Caco-2 (cell line): ENCODE measurements at regions not wholly inside any gene's neighbourhood (a gene's known extent, or its start where the extent isn't known, plus 50 kb on each side); places are given as distances from the start of the nearest gene placed in this dataset.

Source experiments
- BruUV-seq: library from RNA; stranded (reverse); fragments of 400-500 nt; replicated peaks from 2 replicates; lab custom pipeline; 2021; lab: Mats Ljungman, UMichigan
- CTCF ChIA-PET: fragments of 300-600 bp; sonication (Branson Sonifier 250); formaldehyde crosslinking; loops from one replicate; lab custom pipeline; 2022; ENCODE audit warnings: antibody characterized with exemption; lab: Charles Lee
- POLR2A ChIA-PET: fragments of 300-600 bp; sonication (Branson Sonifier 250); formaldehyde crosslinking; loops from one replicate; lab custom pipeline; 2022; ENCODE audit warnings: antibody characterized with exemption; lab: Charles Lee
- DNase-seq, 2 experiments: peaks; one replicate each; pipeline versions ENCODE4 v3.0.0 to v3.0.0-alpha.2; 2020 to 2022
- H3K27me3 ChIP-seq: replicated peaks from 2 replicates; pipeline ENCODE4 v1.6.0; 2011; ENCODE audit warnings: low read length; ENCODE audit not compliant: control insufficient read depth, insufficient read depth
- H3K36me3 ChIP-seq: 2 replicates; pipeline ENCODE4 v1.5.1; 2011; ENCODE audit warnings: low read length; ENCODE audit not compliant: control insufficient read depth, insufficient read depth
- H3K4me1 ChIP-seq: fragments of 250-450 bp; sonication (Bioruptor Pico); 2 replicates; pipeline ENCODE4 v1.5.1; 2020; ENCODE audit warnings: mild to moderate bottlenecking
- H3K4me3 ChIP-seq: 2 replicates; pipeline ENCODE4 v1.5.1; 2011; ENCODE audit warnings: low read depth, mild to moderate bottlenecking, control low read depth, low read length
- H3K9me3 ChIP-seq: fragments of 250-450 bp; sonication (Bioruptor Pico); 2 replicates; pipeline ENCODE4 v1.5.1; 2020; ENCODE audit warnings: mild to moderate bottlenecking, moderate library complexity
- H3K27ac Mint-ChIP-seq: one replicate; pipeline ENCODE4 v1.8.0; 2022; ENCODE audit warnings: mixed read lengths; ENCODE audit not compliant: unreplicated experiment
- H3K27me3 Mint-ChIP-seq: one replicate; pipeline ENCODE4 v1.8.0; 2022; ENCODE audit warnings: mixed read lengths; ENCODE audit not compliant: insufficient read depth, unreplicated experiment
- H3K36me3 Mint-ChIP-seq: one replicate; pipeline ENCODE4 v1.8.0; 2022; ENCODE audit warnings: mild to moderate bottlenecking, mixed read lengths; ENCODE audit not compliant: insufficient read depth, unreplicated experiment
- H3K4me1 Mint-ChIP-seq: one replicate; pipeline ENCODE4 v1.8.0; 2022; ENCODE audit warnings: low read depth, mixed read lengths; ENCODE audit not compliant: unreplicated experiment
- H3K4me3 Mint-ChIP-seq: one replicate; pipeline ENCODE4 v1.8.0; 2022; ENCODE audit warnings: mild to moderate bottlenecking, moderate library complexity, mixed read lengths; ENCODE audit not compliant: unreplicated experiment
- H3K9me3 Mint-ChIP-seq: one replicate; pipeline ENCODE4 v1.8.0; 2022; ENCODE audit warnings: mixed read lengths; ENCODE audit not compliant: unreplicated experiment
- CTCF ChIP-seq, 2 experiments: fragments of 200-600 bp in 1 of 2; IDR thresholded peaks; 1 replicate in 1 of 2; 2 replicates in 1 of 2; pipeline versions ENCODE4 v1.5.1 to v1.8.0; 2011 to 2022; ENCODE audit warnings: antibody characterized with exemption in 1 of 2, control low read depth in 1 of 2, inconsistent platforms in 1 of 2, low read depth in 1 of 2, low read length in 1 of 2, mild to moderate bottlenecking in 1 of 2, moderate library complexity in 1 of 2; ENCODE audit not compliant: insufficient read depth in 1 of 2, severe bottlenecking in 1 of 2, unreplicated experiment in 1 of 2
- intact Hi-C: fragments of 100-400 bp; cut with micrococcal nuclease; formaldehyde crosslinking; loops from one replicate; pipeline ENCODE4 v1.10.0; 2022; ENCODE audit not compliant: unreplicated experiment

- Mint-ChIP-seq H3K4me3 (no peak overlapping the region), H3K4me1 (no peaks in the 10 kb centered on the region), H3K9me3 (no peaks in the 10 kb centered on the region), H3K36me3 (no peaks in the 10 kb centered on the region), H3K27me3 (no peaks in the 10 kb centered on the region), H3K27ac (no peak overlapping the region)
- Histone ChIP-seq H3K4me1 (no peaks in the 10 kb centered on the region), H3K9me3 (no peaks in the 10 kb centered on the region), H3K4me3 (no peak overlapping the region), H3K36me3 (no peaks in the 10 kb centered on the region), H3K27me3 (no peaks in the 10 kb centered on the region)
- intact Hi-C loops, result no loop called here
- no peak for DNase-seq
- TF ChIP-seq CTCF (IDR thresholded peaks at IDR 0.05; ENCODE audit: insufficient read depth in 1 of 2, low read depth in 1 of 2, low read length in 1 of 2, severe bottlenecking in 1 of 2, unreplicated experiment in 1 of 2), result no peak
- ChIA-PET POLR2A (no interaction called here), CTCF (no interaction called here)
- no TSS peak for BruUV-seq
Measured at GRCh38 chr4:91965166-91965565, 338.6 kb upstream of the GRID2 start.

- no peak for TF ChIP-seq CTCF (IDR thresholded peaks at IDR 0.05; ENCODE audit: insufficient read depth in 1 of 2, low read depth in 1 of 2, low read length in 1 of 2, severe bottlenecking in 1 of 2, unreplicated experiment in 1 of 2)
- Histone ChIP-seq H3K4me3 (no peak overlapping the region), H3K27me3 (no peaks in the 10 kb centered on the region), H3K9me3 (0 out of 2 replicates have a peak, but pooled peaks cover 5% of the 10 kb centered on the region), H3K4me1 (no peaks in the 10 kb centered on the region), H3K36me3 (no peaks in the 10 kb centered on the region)
- Mint-ChIP-seq H3K9me3 (no peaks in the 10 kb centered on the region), H3K4me1 (no peaks in the 10 kb centered on the region), H3K27me3 (no peaks in the 10 kb centered on the region), H3K4me3 (no peak overlapping the region), H3K36me3 (no peaks in the 10 kb centered on the region), H3K27ac (no peak overlapping the region)
- ChIA-PET POLR2A (no interaction called here), CTCF (no interaction called here)
- no TSS peak for BruUV-seq
- intact Hi-C loops, result no loop called here
- no peak for DNase-seq
Measured at GRCh38 chr4:91973479-91974153, 330.1 kb upstream of the GRID2 start.

- CTCF ChIA-PET, result no interaction called here
- Mint-ChIP-seq H3K4me3 (no peak overlapping the region), H3K36me3 (no peaks in the 10 kb centered on the region), H3K27me3 (no peaks in the 10 kb centered on the region), H3K9me3 (no peaks in the 10 kb centered on the region), H3K4me1 (no peaks in the 10 kb centered on the region), H3K27ac (no peak overlapping the region)
- TF ChIP-seq CTCF (IDR thresholded peaks at IDR 0.05; ENCODE audit: insufficient read depth in 1 of 2, low read depth in 1 of 2, low read length in 1 of 2, severe bottlenecking in 1 of 2, unreplicated experiment in 1 of 2), result no peak
- Histone ChIP-seq H3K4me1 (no peaks in the 10 kb centered on the region), H3K27me3 (no peaks in the 10 kb centered on the region), H3K9me3 (no peaks in the 10 kb centered on the region), H3K4me3 (no peak overlapping the region), H3K36me3 (no peaks in the 10 kb centered on the region)
- POLR2A ChIA-PET, result no interaction called here
- intact Hi-C loops, result no loop called here
- BruUV-seq, result no TSS peak
- DNase-seq, result no peak
Measured at GRCh38 chr4:91984466-91984865, 319.3 kb upstream of the GRID2 start.
